H1 (cell line): ENCODE measurements at regions not wholly inside any gene's neighbourhood (a gene's known extent, or its start where the extent isn't known, plus 50 kb on each side); places are given as distances from the start of the nearest gene placed in this dataset.

Experiments used
- CTCF ChIA-PET: fragments of 300-600 bp; sonication (Branson Sonifier 250); formaldehyde crosslinking; loops from one replicate; lab custom pipeline; 2021; ENCODE audit not compliant: partially characterized antibody; lab: Charles Lee
- POLR2A ChIA-PET: fragments of 300-600 bp; sonication (Branson Sonifier 250); formaldehyde crosslinking; loops from one replicate; lab custom pipeline; 2021; ENCODE audit warnings: inconsistent platforms; ENCODE audit not compliant: partially characterized antibody; lab: Charles Lee
- DNase-seq, 2 experiments: peaks; one replicate each; pipeline versions ENCODE4 v3.0.0 to v3.0.0-alpha.2; 2010 to 2022; ENCODE audit warnings: low spot score in 2 of 2, low read depth in 1 of 2, mixed read lengths in 1 of 2
- FAIRE-seq: peaks from 2 replicates; lab custom pipeline; 2011; peaks lifted over from hg19 to GRCh38; lab: Jason Lieb, UNC
- H2AFZ ChIP-seq: 2 replicates; pipeline ENCODE4 v1.8.1; 2012; ENCODE audit warnings: low read length, inconsistent platforms
- H2AK5ac ChIP-seq: 2 replicates; pipeline ENCODE4 v1.6.1; 2013; ENCODE audit warnings: low read depth, low read length
- H2BK120ac ChIP-seq: replicated peaks from 2 replicates; pipeline ENCODE3; 2013; ENCODE audit warnings: low read depth, low read length, inconsistent platforms
- H2BK12ac ChIP-seq: 2 replicates; pipeline ENCODE4 v1.6.1; 2013; ENCODE audit warnings: low read depth, low read length
- H2BK15ac ChIP-seq: 2 replicates; pipeline ENCODE4 v1.6.1; 2013; ENCODE audit warnings: low read length
- H2BK20ac ChIP-seq: 2 replicates; pipeline ENCODE4 v1.6.1; 2013; ENCODE audit warnings: low read length
- H2BK5ac ChIP-seq: 2 replicates; pipeline ENCODE4 v1.6.1; 2013; ENCODE audit warnings: low read depth, low read length
- H3K14ac ChIP-seq: 2 replicates; pipeline ENCODE4 v1.6.1; 2013; ENCODE audit warnings: inconsistent platforms; ENCODE audit not compliant: insufficient read length
- H3K18ac ChIP-seq: 2 replicates; pipeline ENCODE4 v1.6.1; 2013; ENCODE audit warnings: low read length; ENCODE audit errors: extremely low read depth
- H3K23ac ChIP-seq: 2 replicates; pipeline ENCODE4 v1.6.1; 2013; ENCODE audit warnings: inconsistent platforms; ENCODE audit not compliant: insufficient read length
- H3K23me2 ChIP-seq: 2 replicates; pipeline ENCODE4 v1.6.1; 2013; ENCODE audit warnings: low read depth, low read length
- H3K27ac ChIP-seq: 2 replicates; pipeline ENCODE4 v1.6.1; 2011; ENCODE audit warnings: low read depth, low read length, inconsistent platforms
- H3K27me3 ChIP-seq, 4 experiments: replicated peaks in 1 of 4; 1 replicate in 1 of 4; 2 replicates in 3 of 4; pipeline versions ENCODE4 v1.6.1 to v1.8.1; 2011 to 2013; ENCODE audit warnings: low read length in 3 of 4, mild to moderate bottlenecking in 3 of 4, inconsistent platforms in 2 of 4, mixed read lengths in 2 of 4, moderate library complexity in 1 of 4; ENCODE audit not compliant: control insufficient read depth in 3 of 4, insufficient read depth in 3 of 4; ENCODE audit errors: extremely low read depth in 1 of 4
- H3K36me3 ChIP-seq, 4 experiments: 2 replicates each; pipeline versions ENCODE4 v1.6.1 to v1.8.1; 2011 to 2013; ENCODE audit warnings: mild to moderate bottlenecking in 4 of 4, low read length in 3 of 4, moderate library complexity in 2 of 4, control low read depth in 1 of 4, inconsistent platforms in 1 of 4; ENCODE audit not compliant: insufficient read depth in 4 of 4, control insufficient read depth in 2 of 4
- H3K4ac ChIP-seq: replicated peaks from 2 replicates; pipeline ENCODE3; 2013; ENCODE audit warnings: low read length, low read depth, mixed read lengths, inconsistent platforms; ENCODE audit not compliant: insufficient read length
- H3K4me1 ChIP-seq, 4 experiments: replicated peaks in 1 of 4; 1 replicate in 1 of 4; 2 replicates in 3 of 4; pipeline versions ENCODE4 v1.6.1 to v1.8.1; 2011 to 2013; ENCODE audit warnings: low read length in 3 of 4, inconsistent platforms in 2 of 4, mixed read lengths in 1 of 4; ENCODE audit not compliant: insufficient read depth in 4 of 4, control insufficient read depth in 3 of 4
- H3K4me2 ChIP-seq, 2 experiments: 2 replicates each; pipeline versions ENCODE4 v1.6.1 to v1.8.1; 2011 to 2013; ENCODE audit warnings: low read depth in 2 of 2, low read length in 2 of 2, control low read depth in 1 of 2, inconsistent platforms in 1 of 2, mild to moderate bottlenecking in 1 of 2; ENCODE audit not compliant: insufficient read depth in 1 of 2
- H3K4me3 ChIP-seq, 4 experiments: fragments of 200-600, 300-600 bp in 1 of 4; sonication (generic), shearing (Covaris generic), sonication (Bioruptor Twin) in 1 of 4; 2 replicates each; pipeline versions ENCODE4 v1.5.1 to v1.8.1; 2011 to 2016; ENCODE audit warnings: low read length in 4 of 4, low read depth in 3 of 4, control low read depth in 2 of 4, inconsistent platforms in 2 of 4, mild to moderate bottlenecking in 2 of 4, mixed read lengths in 1 of 4, moderate library complexity in 1 of 4; ENCODE audit not compliant: insufficient read depth in 2 of 4; ENCODE audit errors: extremely low read depth in 1 of 4
- H3K56ac ChIP-seq: replicated peaks from 2 replicates; pipeline ENCODE3; 2013; ENCODE audit warnings: low read depth, mild to moderate bottlenecking, mixed read lengths, low read length, inconsistent platforms; ENCODE audit not compliant: insufficient read length
- H3K79me1 ChIP-seq: 2 replicates; pipeline ENCODE4 v1.6.1; 2013; ENCODE audit warnings: low read depth, low read length, control low read depth
- H3K79me2 ChIP-seq, 2 experiments: 2 replicates each; pipeline versions ENCODE4 v1.6.1 to v1.8.1; 2012 to 2013; ENCODE audit warnings: low read length in 2 of 2, mild to moderate bottlenecking in 2 of 2, inconsistent platforms in 1 of 2; ENCODE audit not compliant: insufficient read depth in 2 of 2, control insufficient read depth in 1 of 2
- H3K9ac ChIP-seq, 4 experiments: replicated peaks in 1 of 4; 1 replicate in 1 of 4; 2 replicates in 3 of 4; pipeline versions ENCODE4 v1.6.1 to v1.8.1; 2011 to 2013; ENCODE audit warnings: low read depth in 3 of 4, low read length in 3 of 4, control low read depth in 2 of 4, mild to moderate bottlenecking in 2 of 4, moderate library complexity in 2 of 4, inconsistent platforms in 1 of 4; ENCODE audit errors: extremely low read depth in 1 of 4
- H3K9me3 ChIP-seq, 2 experiments: 2 replicates each; pipeline versions ENCODE4 v1.6.1 to v1.8.1; 2012 to 2013; ENCODE audit warnings: mild to moderate bottlenecking in 2 of 2, moderate library complexity in 2 of 2, control low read depth in 1 of 2, inconsistent platforms in 1 of 2, low read depth in 1 of 2, low read length in 1 of 2, mixed read lengths in 1 of 2; ENCODE audit not compliant: insufficient read depth in 2 of 2
- H4K20me1 ChIP-seq, 2 experiments: replicated peaks in 1 of 2; 2 replicates each; pipeline versions ENCODE3 to v1.8.1; 2011 to 2013; ENCODE audit warnings: inconsistent platforms in 2 of 2, low read length in 2 of 2, mild to moderate bottlenecking in 1 of 2; ENCODE audit not compliant: insufficient read depth in 2 of 2, control insufficient read depth in 1 of 2
- H4K5ac ChIP-seq: 2 replicates; pipeline ENCODE4 v1.6.1; 2013; ENCODE audit warnings: low read length, low read depth, mixed read lengths, inconsistent platforms; ENCODE audit not compliant: insufficient read length
- H4K8ac ChIP-seq: 2 replicates; pipeline ENCODE4 v1.8.0; 2013; ENCODE audit warnings: mild to moderate bottlenecking, moderate library complexity, low read length, inconsistent platforms; ENCODE audit not compliant: insufficient read depth; ENCODE audit errors: extremely low read depth
- H4K91ac ChIP-seq: replicated peaks from 2 replicates; pipeline ENCODE3; 2013; ENCODE audit warnings: low read length, mixed read lengths, inconsistent platforms; ENCODE audit not compliant: insufficient read length
- ATF3 ChIP-seq: IDR thresholded peaks from 2 replicates; pipeline ENCODE4 v1.6.1; 2011; ENCODE audit warnings: low read depth, mild to moderate bottlenecking, low read length; ENCODE audit not compliant: insufficient read depth
- BCL11A ChIP-seq, 2 experiments: IDR thresholded peaks; one replicate each; pipeline ENCODE4 v1.6.1; 2011; ENCODE audit warnings: low read depth in 2 of 2, low read length in 2 of 2, mild to moderate bottlenecking in 2 of 2
- CREB1 ChIP-seq: IDR thresholded peaks from 2 replicates; pipeline ENCODE4 v1.6.1; 2012; ENCODE audit warnings: inconsistent platforms
- FOSL1 ChIP-seq: IDR thresholded peaks from 2 replicates; pipeline ENCODE4 v1.6.1; 2011; ENCODE audit warnings: mild to moderate bottlenecking, low read depth, low read length, moderate library complexity; ENCODE audit not compliant: insufficient read depth
- GTF2F1 ChIP-seq: IDR thresholded peaks from 2 replicates; pipeline ENCODE4 v1.6.1; 2012; ENCODE audit warnings: low read depth, low read length, improper control_type of control experiment, borderline replicate concordance
- JUND ChIP-seq: IDR thresholded peaks from 2 replicates; pipeline ENCODE4 v1.6.1; 2011; ENCODE audit warnings: mild to moderate bottlenecking, improper control_type of control experiment, low read length
- KDM1A ChIP-seq: fragments of 200-600, 300-600 bp; sonication (generic); IDR thresholded peaks from 2 replicates; pipeline ENCODE4 v1.7.1; 2016; ENCODE audit warnings: mild to moderate bottlenecking, low read length, borderline replicate concordance
- MAFK ChIP-seq: IDR thresholded peaks from 2 replicates; pipeline ENCODE4 v1.6.1; 2012; ENCODE audit warnings: low read depth, mild to moderate bottlenecking, improper control_type of control experiment, low read length
- MAX ChIP-seq: IDR thresholded peaks from 2 replicates; pipeline ENCODE4 v1.6.1; 2012; ENCODE audit warnings: inconsistent platforms
- POLR2AphosphoS5 ChIP-seq: IDR thresholded peaks from 2 replicates; pipeline ENCODE4 v1.6.1; 2011; ENCODE audit warnings: low read depth, low read length
- RBBP5 ChIP-seq: IDR thresholded peaks from 2 replicates; pipeline ENCODE4 v1.7.1; 2012; ENCODE audit warnings: low read depth, mild to moderate bottlenecking, inconsistent platforms, low read length, moderate library complexity, borderline replicate concordance
- SIX5 ChIP-seq: IDR thresholded peaks from 2 replicates; pipeline ENCODE4 v1.6.1; 2011; ENCODE audit warnings: mild to moderate bottlenecking, low read depth, low read length
- TEAD4 ChIP-seq: IDR thresholded peaks from 2 replicates; pipeline ENCODE4 v1.6.1; 2012; ENCODE audit warnings: low read depth, low read length, inconsistent platforms, mixed read lengths
- ZNF274 ChIP-seq: IDR thresholded peaks from 2 replicates; pipeline ENCODE4 v1.7.0; 2012; ENCODE audit warnings: low read length, borderline replicate concordance; ENCODE audit errors: extremely low read depth
- WGBS, 2 experiments: shearing (Covaris generic) in 1 of 2; methylation state at CpG; one replicate each; pipeline versions ENCODE4 v1.1.6 to v1.1.7; 2013 to 2015; ENCODE audit warnings: low lambda C conversion rate in 2 of 2, mixed read lengths in 2 of 2, inconsistent platforms in 1 of 2, low coverage in 1 of 2, missing lambda C conversion rate in 1 of 2; ENCODE audit not compliant: insufficient replicate concordance in 2 of 2, insufficient coverage in 1 of 2, insufficient read length in 1 of 2; ENCODE audit errors: extremely low coverage in 1 of 2, missing lambda C conversion rate in 1 of 2; 5-methylcytosine and 5-hydroxymethylcytosine counted together

DNA sequence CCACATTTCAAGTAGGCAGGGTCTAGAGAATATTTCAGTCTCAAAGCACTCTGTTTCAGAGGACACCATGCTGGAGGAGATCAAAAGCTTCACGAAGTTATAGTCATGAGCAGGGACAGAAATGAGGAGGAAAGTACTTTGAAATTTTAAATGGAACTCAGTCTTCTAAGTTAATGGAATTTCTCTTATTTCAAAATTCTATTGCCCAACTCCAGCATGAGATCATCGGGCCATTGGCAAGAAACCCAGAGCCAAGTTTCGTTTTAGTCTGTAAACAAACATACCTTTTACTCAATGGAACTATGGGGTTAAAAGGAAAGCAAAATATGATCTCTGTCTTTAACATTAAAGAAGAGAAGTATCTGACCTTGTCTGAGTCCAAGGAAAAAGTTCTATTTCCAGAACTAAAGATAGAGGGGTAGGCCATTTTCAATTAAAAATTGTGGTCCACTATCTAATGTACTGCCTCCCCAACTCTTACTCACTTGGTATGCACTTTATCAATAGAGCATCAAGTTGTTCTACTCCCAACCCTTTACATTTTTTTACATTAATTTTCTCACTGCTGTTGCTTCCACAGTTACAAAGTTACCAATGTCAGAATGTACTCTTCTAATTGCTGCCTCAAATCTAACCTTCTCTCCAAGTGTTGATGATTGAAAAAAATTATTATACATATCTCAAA lies 235.3 kb upstream of the NRSN1 start:
- Histone ChIP-seq H2BK5ac (no peak overlapping the region), H3K36me3 (no peaks in the 10 kb centered on the region), H3K27me3 (no peaks in the 10 kb centered on the region), H3K9ac (no peak overlapping the region), H3K4me2 (no peak overlapping the region), H3K4ac (no peak overlapping the region), H3K23me2 (no peaks in the 10 kb centered on the region), H3K9me3 (no peaks in the 10 kb centered on the region), H3K56ac (no peak overlapping the region), H4K8ac (no peak overlapping the region), H4K91ac (no peak overlapping the region), H3K79me1 (no peaks in the 10 kb centered on the region), H3K18ac (no peak overlapping the region), H4K5ac (no peak overlapping the region), H3K14ac (no peak overlapping the region), H2BK20ac (no peak overlapping the region), H3K23ac (no peak overlapping the region), H3K4me1 (no peaks in the 10 kb centered on the region), H3K27ac (no peak overlapping the region), H2BK120ac (no peak overlapping the region), H2BK15ac (no peak overlapping the region), H4K20me1 (no peaks in the 10 kb centered on the region), H3K79me2 (no peaks in the 10 kb centered on the region), H3K4me3 (no peak overlapping the region), H2AFZ (no peak overlapping the region), H2AK5ac (no peak overlapping the region), H2BK12ac (no peak overlapping the region)
- POLR2A ChIA-PET: no interaction called here
- CTCF ChIA-PET: no interaction called here
- DNase-seq (no peak), FAIRE-seq (no peak)
- WGBS, 2 experiments: 92% methylated on average over 3 of the region's 3 CpGs; no CpG with 5 or more reads in 1 of the 2 experiments
- TF ChIP-seq ZNF274: no peak
- TF ChIP-seq SIX5: no peak
- no peak for TF ChIP-seq MAFK
- TF ChIP-seq TEAD4: no peak
- TF ChIP-seq JUND: no peak
- no peak for TF ChIP-seq GTF2F1
- TF ChIP-seq RBBP5: no peak
- no peak for TF ChIP-seq CREB1
- no peak for TF ChIP-seq MAX
- no peak for TF ChIP-seq BCL11A (IDR thresholded peaks at IDR 0.05; ENCODE audit: low read depth in 2 of 2, low read length in 2 of 2)
- TF ChIP-seq ATF3: no peak
- TF ChIP-seq POLR2AphosphoS5: no peak
- TF ChIP-seq FOSL1: no peak
- no peak for TF ChIP-seq KDM1A
